ENCODE measurements at regions not wholly inside any gene's neighbourhood (a gene's known extent, or its start where the extent isn't known, plus 50 kb on each side); places are given as distances from the start of the nearest gene placed in this dataset.

DNA sequence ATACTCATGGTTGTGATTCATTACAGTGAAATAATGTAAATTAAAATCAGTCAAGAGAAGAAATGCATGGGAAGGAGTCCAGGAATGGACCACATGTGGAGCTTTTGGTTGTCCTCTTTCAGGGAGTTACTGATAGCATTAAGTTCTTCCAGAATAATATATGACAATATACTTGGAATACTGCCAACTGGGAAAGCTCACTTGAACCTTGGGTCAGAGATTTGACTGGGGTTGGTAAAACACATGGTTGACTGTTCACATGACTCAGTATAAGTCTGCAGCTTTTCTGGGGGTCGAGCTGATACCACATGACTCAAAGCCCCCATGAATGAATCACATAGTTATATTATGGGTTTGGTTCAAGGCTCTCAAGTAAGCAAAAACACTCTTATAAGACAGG is 1109.0 kb upstream of the CHAC2 start:
- H3K27ac ChIP-seq = no peak overlapping the region
- no peaks in the 10 kb centered on the region for H3K4me1 ChIP-seq (ENCODE audit: control insufficient read depth in 1 of 2, insufficient read depth in 1 of 2, low read depth in 1 of 2, low read length in 1 of 2)
- no peaks in the 10 kb centered on the region for H3K27me3 ChIP-seq
- no peak overlapping the region for H3K4me3 ChIP-seq (ENCODE audit: low read depth in 1 of 2, low read length in 1 of 2)
- H3K36me3 ChIP-seq = no peaks in the 10 kb centered on the region
- no peaks in the 10 kb centered on the region for H3K9me3 ChIP-seq
- TF ChIP-seq, protein P1, sequence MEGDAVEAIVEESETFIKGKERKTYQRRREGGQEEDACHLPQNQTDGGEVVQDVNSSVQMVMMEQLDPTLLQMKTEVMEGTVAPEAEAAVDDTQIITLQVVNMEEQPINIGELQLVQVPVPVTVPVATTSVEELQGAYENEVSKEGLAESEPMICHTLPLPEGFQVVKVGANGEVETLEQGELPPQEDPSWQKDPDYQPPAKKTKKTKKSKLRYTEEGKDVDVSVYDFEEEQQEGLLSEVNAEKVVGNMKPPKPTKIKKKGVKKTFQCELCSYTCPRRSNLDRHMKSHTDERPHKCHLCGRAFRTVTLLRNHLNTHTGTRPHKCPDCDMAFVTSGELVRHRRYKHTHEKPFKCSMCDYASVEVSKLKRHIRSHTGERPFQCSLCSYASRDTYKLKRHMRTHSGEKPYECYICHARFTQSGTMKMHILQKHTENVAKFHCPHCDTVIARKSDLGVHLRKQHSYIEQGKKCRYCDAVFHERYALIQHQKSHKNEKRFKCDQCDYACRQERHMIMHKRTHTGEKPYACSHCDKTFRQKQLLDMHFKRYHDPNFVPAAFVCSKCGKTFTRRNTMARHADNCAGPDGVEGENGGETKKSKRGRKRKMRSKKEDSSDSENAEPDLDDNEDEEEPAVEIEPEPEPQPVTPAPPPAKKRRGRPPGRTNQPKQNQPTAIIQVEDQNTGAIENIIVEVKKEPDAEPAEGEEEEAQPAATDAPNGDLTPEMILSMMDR (IDR thresholded peaks at IDR 0.05) = no peak

DNA sequence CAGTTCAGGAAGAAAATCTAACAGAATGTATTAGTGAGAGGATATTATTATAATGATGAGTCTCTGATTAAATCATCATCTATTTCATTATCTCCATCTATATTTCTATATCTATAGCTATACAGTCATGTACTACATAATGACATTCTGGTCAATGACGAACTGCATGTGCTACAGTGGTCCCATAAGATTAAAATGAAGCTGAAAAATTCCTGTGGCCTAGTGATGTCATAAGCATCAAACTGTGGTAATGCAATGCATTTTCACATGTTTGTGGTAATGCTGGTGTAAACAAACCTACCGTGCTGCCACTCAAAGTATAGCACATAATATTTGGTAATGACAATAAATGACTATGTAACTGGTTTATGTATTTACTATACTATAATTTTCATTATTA is 1127.9 kb upstream of the CHAC2 start:
- H3K4me1 ChIP-seq (ENCODE audit: control insufficient read depth in 1 of 2, insufficient read depth in 1 of 2, low read depth in 1 of 2, low read length in 1 of 2) = no peaks in the 10 kb centered on the region
- no peaks in the 10 kb centered on the region for H3K27me3 ChIP-seq
- no peaks in the 10 kb centered on the region for H3K9me3 ChIP-seq
- no peak overlapping the region for H3K4me3 ChIP-seq (ENCODE audit: low read depth in 1 of 2, low read length in 1 of 2)
- TF ChIP-seq, protein P1 (IDR thresholded peaks at IDR 0.05) = no peak
- no peaks in the 10 kb centered on the region for H3K36me3 ChIP-seq
- H3K27ac ChIP-seq = no peak overlapping the region

DNA sequence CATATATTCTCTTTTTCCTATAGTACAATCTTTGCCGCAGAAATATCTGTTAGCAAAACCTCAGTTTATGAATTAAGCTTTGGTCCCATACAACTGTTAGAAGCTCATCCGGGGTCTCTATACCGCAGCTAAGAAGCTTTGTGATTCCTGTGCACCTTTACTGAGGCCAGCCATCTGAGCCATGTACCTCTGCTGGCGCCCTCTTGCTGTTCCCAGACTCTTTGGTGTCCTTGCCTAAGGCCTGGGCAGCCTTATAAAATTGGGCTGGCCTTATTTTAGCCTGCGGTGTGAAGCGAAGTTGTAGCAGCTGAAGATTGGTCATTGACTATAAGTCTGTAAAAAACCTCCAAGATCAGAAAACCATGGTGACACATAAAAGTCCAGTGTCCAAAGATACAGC is 1135.1 kb upstream of the CHAC2 start:
- Histone ChIP-seq H3K4me1 (ENCODE audit: control insufficient read depth in 1 of 2, insufficient read depth in 1 of 2, low read depth in 1 of 2, low read length in 1 of 2) (no peaks in the 10 kb centered on the region), H3K36me3 (no peaks in the 10 kb centered on the region), H3K4me3 (ENCODE audit: low read depth in 1 of 2, low read length in 1 of 2) (no peak overlapping the region), H3K27ac (no peak overlapping the region), H3K27me3 (no peaks in the 10 kb centered on the region), H3K9me3 (no peaks in the 10 kb centered on the region)
- TF ChIP-seq, protein P1 (IDR thresholded peaks at IDR 0.05) = no peak

DNA sequence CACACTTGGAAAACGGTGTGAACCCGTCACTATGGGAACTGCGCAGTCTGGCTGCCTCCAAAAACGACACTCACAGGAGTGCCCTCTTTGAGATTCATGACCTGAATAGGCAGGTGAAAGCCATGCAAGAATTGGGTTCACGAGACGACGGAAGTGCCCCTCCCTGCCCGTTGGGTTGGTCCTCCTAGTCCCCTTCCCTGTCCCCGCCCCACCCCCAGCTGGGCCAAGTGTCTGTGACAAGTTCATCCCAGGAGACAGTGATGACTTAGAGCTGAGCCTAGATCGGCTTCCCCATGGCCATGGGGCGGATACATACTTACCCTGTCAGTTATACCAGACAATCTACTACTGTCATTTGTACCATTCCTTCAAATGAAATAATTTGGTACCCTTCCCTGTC is 1137.7 kb upstream of the CHAC2 start:
- Histone ChIP-seq H3K27ac (no peak overlapping the region), H3K27me3 (no peaks in the 10 kb centered on the region), H3K4me3 (ENCODE audit: low read depth in 1 of 2, low read length in 1 of 2) (no peak overlapping the region), H3K4me1 (ENCODE audit: control insufficient read depth in 1 of 2, insufficient read depth in 1 of 2, low read depth in 1 of 2, low read length in 1 of 2) (no peaks in the 10 kb centered on the region), H3K9me3 (no peaks in the 10 kb centered on the region), H3K36me3 (no peaks in the 10 kb centered on the region)
- TF ChIP-seq, protein P1 (IDR thresholded peaks at IDR 0.05) = no peak

DNA sequence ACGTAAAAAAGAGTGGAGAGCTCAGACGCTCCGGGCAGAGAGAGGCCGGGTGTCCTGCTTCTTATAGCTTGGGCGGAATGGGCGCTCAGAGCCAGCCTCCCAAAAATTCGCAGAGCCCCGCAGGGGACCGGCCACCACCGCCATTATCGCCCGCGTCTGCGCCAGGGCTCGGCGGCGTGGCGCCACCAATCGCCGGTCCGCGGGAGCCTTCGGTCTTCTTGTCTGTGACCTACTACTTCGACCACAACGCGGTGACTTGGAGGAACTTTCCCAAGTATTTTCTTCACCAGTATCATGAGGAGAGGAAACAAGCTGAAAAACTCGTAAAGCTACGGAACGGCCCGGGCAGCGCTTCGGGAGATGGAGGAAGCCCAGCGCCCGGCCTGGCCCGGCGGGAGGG is 1138.1 kb upstream of the CHAC2 start:
- H3K27me3 ChIP-seq = no peaks in the 10 kb centered on the region
- H3K27ac ChIP-seq = no peak overlapping the region
- TF ChIP-seq, protein P1 (IDR thresholded peaks at IDR 0.05) = no peak

DNA sequence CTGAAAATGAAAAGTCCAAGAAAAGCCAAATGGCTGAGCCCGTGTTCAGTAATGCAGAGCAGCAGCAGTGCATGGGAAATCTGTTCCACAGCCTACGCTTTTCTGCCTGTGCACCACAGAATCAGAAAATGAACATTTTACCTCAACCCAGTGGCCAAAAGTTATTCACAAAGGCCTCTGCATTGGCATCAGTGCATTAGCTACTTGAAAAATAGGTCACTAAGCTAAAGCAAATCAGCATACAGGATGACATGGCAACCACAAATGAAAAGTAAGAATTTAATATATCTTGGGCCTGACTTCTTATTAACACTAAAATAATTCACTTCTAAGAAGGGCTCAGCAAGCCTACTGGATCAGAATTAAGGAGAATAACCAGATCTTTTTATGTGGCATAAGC is 1145.3 kb upstream of the CHAC2 start:
- Histone ChIP-seq H3K9me3 (no peaks in the 10 kb centered on the region), H3K4me1 (ENCODE audit: control insufficient read depth in 1 of 2, insufficient read depth in 1 of 2, low read depth in 1 of 2, low read length in 1 of 2) (no peaks in the 10 kb centered on the region), H3K4me3 (ENCODE audit: low read depth in 1 of 2, low read length in 1 of 2) (no peak overlapping the region), H3K36me3 (no peaks in the 10 kb centered on the region), H3K27ac (no peak overlapping the region), H3K27me3 (no peaks in the 10 kb centered on the region)
- TF ChIP-seq, protein P1 (IDR thresholded peaks at IDR 0.05) = no peak

More for the DNA sequence above, 1138.1 kb upstream of the CHAC2 start:
- Histone ChIP-seq H3K4me1 (ENCODE audit: control insufficient read depth in 1 of 2, insufficient read depth in 1 of 2, low read depth in 1 of 2, low read length in 1 of 2) (no peaks in the 10 kb centered on the region), H3K4me3 (ENCODE audit: low read depth in 1 of 2, low read length in 1 of 2) (no peak overlapping the region), H3K36me3 (no peaks in the 10 kb centered on the region), H3K9me3 (no peaks in the 10 kb centered on the region)
